ENCODE measurements at regions not wholly inside any gene's neighbourhood (a gene's known extent, or its start where the extent isn't known, plus 50 kb on each side); places are given as distances from the start of the nearest gene placed in this dataset.

DNA sequence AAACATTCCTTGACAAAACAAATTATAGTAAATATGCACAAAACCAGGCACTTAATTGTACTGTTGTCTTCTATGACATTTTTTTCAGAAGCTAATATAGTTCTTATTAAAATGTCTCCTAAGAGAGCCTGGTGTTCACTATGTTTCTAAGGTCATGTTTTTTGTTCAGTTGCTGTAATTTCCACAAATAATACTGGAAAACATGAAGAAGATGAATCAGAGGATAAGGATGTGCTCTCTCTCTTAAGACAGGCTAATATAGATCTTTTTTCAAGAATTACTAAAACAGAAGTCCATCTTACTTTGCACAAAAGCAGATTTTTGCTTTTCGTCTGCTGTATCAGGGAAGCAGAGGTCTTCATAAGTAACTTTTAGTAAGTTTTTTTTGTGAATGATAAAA, 823.0 kb upstream of the NECTIN3 start (continued):
- TF ChIP-seq ZSCAN18 (CRISPR knock-in tag; IDR thresholded peaks at IDR 0.05) (no peak), OVOL2 (CRISPR knock-in tag; IDR thresholded peaks at IDR 0.05; ENCODE audit: borderline replicate concordance) (no peak), FOXK1 (CRISPR knock-in tag; IDR thresholded peaks at IDR 0.05) (no peak), SOX15 (CRISPR knock-in tag; IDR thresholded peaks at IDR 0.05) (no peak), FOXP1 (CRISPR knock-in tag; IDR thresholded peaks at IDR 0.05; ENCODE audit: borderline replicate concordance) (no peak), MXD4 (CRISPR knock-in tag; IDR thresholded peaks at IDR 0.05; ENCODE audit: borderline replicate concordance) (no peak), FOXJ3 (CRISPR knock-in tag; IDR thresholded peaks at IDR 0.05; ENCODE audit: borderline replicate concordance) (no peak)
- TF ChIP-seq, protein P1, sequence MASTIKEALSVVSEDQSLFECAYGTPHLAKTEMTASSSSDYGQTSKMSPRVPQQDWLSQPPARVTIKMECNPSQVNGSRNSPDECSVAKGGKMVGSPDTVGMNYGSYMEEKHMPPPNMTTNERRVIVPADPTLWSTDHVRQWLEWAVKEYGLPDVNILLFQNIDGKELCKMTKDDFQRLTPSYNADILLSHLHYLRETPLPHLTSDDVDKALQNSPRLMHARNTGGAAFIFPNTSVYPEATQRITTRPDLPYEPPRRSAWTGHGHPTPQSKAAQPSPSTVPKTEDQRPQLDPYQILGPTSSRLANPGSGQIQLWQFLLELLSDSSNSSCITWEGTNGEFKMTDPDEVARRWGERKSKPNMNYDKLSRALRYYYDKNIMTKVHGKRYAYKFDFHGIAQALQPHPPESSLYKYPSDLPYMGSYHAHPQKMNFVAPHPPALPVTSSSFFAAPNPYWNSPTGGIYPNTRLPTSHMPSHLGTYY (CRISPR knock-in tag; IDR thresholded peaks at IDR 0.05) = no peak

GRCh38 chr3:110253794-110254193, 817.8 kb upstream of the NECTIN3 start:
- ATAC-seq (no peak), DNase-seq (ENCODE audit: low spot score) (no peak)
- Mint-ChIP-seq H3K27me3 (ENCODE audit: low read depth) (no peaks in the 10 kb centered on the region), H3K4me3 (no peak overlapping the region), H3K9me3 (peaks cover 16% of the 10 kb centered on the region), H3K4me1 (no peaks in the 10 kb centered on the region), H3K27ac (no peak overlapping the region), H3K36me3 (no peaks in the 10 kb centered on the region; the same call in 1 of the 2 replicates)
- ChIA-PET CTCF (no interaction called here), POLR2A (no interaction called here)
- TF ChIP-seq, protein P2, sequence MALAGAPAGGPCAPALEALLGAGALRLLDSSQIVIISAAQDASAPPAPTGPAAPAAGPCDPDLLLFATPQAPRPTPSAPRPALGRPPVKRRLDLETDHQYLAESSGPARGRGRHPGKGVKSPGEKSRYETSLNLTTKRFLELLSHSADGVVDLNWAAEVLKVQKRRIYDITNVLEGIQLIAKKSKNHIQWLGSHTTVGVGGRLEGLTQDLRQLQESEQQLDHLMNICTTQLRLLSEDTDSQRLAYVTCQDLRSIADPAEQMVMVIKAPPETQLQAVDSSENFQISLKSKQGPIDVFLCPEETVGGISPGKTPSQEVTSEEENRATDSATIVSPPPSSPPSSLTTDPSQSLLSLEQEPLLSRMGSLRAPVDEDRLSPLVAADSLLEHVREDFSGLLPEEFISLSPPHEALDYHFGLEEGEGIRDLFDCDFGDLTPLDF (CRISPR knock-in tag; IDR thresholded peaks at IDR 0.05) = no peak
- TF ChIP-seq TCF7 (CRISPR knock-in tag; IDR thresholded peaks at IDR 0.05; ENCODE audit: low read depth) (no peak), CREB1 (CRISPR knock-in tag; IDR thresholded peaks at IDR 0.05) (no peak), ESRRA (CRISPR knock-in tag; IDR thresholded peaks at IDR 0.05; ENCODE audit: borderline replicate concordance) (no peak), IRF2 (CRISPR knock-in tag; IDR thresholded peaks at IDR 0.05; ENCODE audit: borderline replicate concordance, low read depth) (no peak), ZNF138 (CRISPR knock-in tag; conservative IDR thresholded peaks at IDR 0.05) (no peak), ATF2 (CRISPR knock-in tag; IDR thresholded peaks at IDR 0.05; ENCODE audit: borderline replicate concordance, low read depth) (no peak), MAX (CRISPR knock-in tag; IDR thresholded peaks at IDR 0.05) (no peak), TEAD4 (CRISPR knock-in tag; IDR thresholded peaks at IDR 0.05) (no peak), ATF1 (CRISPR knock-in tag; IDR thresholded peaks at IDR 0.05) (no peak), RORB (CRISPR knock-in tag; IDR thresholded peaks at IDR 0.05) (no peak)
- TF ChIP-seq, protein P3, sequence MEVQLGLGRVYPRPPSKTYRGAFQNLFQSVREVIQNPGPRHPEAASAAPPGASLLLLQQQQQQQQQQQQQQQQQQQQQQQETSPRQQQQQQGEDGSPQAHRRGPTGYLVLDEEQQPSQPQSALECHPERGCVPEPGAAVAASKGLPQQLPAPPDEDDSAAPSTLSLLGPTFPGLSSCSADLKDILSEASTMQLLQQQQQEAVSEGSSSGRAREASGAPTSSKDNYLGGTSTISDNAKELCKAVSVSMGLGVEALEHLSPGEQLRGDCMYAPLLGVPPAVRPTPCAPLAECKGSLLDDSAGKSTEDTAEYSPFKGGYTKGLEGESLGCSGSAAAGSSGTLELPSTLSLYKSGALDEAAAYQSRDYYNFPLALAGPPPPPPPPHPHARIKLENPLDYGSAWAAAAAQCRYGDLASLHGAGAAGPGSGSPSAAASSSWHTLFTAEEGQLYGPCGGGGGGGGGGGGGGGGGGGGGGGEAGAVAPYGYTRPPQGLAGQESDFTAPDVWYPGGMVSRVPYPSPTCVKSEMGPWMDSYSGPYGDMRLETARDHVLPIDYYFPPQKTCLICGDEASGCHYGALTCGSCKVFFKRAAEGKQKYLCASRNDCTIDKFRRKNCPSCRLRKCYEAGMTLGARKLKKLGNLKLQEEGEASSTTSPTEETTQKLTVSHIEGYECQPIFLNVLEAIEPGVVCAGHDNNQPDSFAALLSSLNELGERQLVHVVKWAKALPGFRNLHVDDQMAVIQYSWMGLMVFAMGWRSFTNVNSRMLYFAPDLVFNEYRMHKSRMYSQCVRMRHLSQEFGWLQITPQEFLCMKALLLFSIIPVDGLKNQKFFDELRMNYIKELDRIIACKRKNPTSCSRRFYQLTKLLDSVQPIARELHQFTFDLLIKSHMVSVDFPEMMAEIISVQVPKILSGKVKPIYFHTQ (CRISPR knock-in tag; IDR thresholded peaks at IDR 0.05) = no peak
- TF ChIP-seq, protein P4, sequence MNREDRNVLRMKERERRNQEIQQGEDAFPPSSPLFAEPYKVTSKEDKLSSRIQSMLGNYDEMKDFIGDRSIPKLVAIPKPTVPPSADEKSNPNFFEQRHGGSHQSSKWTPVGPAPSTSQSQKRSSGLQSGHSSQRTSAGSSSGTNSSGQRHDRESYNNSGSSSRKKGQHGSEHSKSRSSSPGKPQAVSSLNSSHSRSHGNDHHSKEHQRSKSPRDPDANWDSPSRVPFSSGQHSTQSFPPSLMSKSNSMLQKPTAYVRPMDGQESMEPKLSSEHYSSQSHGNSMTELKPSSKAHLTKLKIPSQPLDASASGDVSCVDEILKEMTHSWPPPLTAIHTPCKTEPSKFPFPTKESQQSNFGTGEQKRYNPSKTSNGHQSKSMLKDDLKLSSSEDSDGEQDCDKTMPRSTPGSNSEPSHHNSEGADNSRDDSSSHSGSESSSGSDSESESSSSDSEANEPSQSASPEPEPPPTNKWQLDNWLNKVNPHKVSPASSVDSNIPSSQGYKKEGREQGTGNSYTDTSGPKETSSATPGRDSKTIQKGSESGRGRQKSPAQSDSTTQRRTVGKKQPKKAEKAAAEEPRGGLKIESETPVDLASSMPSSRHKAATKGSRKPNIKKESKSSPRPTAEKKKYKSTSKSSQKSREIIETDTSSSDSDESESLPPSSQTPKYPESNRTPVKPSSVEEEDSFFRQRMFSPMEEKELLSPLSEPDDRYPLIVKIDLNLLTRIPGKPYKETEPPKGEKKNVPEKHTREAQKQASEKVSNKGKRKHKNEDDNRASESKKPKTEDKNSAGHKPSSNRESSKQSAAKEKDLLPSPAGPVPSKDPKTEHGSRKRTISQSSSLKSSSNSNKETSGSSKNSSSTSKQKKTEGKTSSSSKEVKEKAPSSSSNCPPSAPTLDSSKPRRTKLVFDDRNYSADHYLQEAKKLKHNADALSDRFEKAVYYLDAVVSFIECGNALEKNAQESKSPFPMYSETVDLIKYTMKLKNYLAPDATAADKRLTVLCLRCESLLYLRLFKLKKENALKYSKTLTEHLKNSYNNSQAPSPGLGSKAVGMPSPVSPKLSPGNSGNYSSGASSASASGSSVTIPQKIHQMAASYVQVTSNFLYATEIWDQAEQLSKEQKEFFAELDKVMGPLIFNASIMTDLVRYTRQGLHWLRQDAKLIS (CRISPR knock-in tag; IDR thresholded peaks at IDR 0.05; ENCODE audit: borderline replicate concordance) = no peak
- TF ChIP-seq, protein P5, sequence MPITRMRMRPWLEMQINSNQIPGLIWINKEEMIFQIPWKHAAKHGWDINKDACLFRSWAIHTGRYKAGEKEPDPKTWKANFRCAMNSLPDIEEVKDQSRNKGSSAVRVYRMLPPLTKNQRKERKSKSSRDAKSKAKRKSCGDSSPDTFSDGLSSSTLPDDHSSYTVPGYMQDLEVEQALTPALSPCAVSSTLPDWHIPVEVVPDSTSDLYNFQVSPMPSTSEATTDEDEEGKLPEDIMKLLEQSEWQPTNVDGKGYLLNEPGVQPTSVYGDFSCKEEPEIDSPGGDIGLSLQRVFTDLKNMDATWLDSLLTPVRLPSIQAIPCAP (CRISPR knock-in tag; IDR thresholded peaks at IDR 0.05) = no peak
- TF ChIP-seq, protein P6, sequence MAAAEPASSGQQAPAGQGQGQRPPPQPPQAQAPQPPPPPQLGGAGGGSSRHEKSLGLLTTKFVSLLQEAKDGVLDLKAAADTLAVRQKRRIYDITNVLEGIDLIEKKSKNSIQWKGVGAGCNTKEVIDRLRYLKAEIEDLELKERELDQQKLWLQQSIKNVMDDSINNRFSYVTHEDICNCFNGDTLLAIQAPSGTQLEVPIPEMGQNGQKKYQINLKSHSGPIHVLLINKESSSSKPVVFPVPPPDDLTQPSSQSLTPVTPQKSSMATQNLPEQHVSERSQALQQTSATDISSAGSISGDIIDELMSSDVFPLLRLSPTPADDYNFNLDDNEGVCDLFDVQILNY (CRISPR knock-in tag; IDR thresholded peaks at IDR 0.05) = no peak

All from WTC11 (cell line).